MCF 10A (cell line): ENCODE measurements at regions not wholly inside any gene's neighbourhood (a gene's known extent, or its start where the extent isn't known, plus 50 kb on each side); places are given as distances from the start of the nearest gene placed in this dataset.
"Not testable (repeated sequence)": the region's sequence is repeated elsewhere in the genome, so short reads cannot be mapped to it uniquely, and the experiment has no call there.

Experiments
- BruUV-seq: library from RNA; stranded (reverse); fragments of 400-500 nt; replicated peaks from 2 replicates; lab custom pipeline; 2021; lab: Mats Ljungman, UMichigan
- CTCF ChIA-PET: fragments of 300-600 bp; sonication (Branson Sonifier 250); formaldehyde crosslinking; extraction: SDS; loops from one replicate; lab custom pipeline; 2021; ENCODE audit warnings: antibody characterized with exemption, inconsistent platforms; lab: Yijun Ruan, JAX
- POLR2A ChIA-PET: fragments of 300-600, 350-650 bp; sonication (Branson Sonifier 250); formaldehyde crosslinking; extraction: SDS; loops from one replicate; lab custom pipeline; 2020; ENCODE audit warnings: antibody characterized with exemption, inconsistent platforms; lab: Yijun Ruan, JAX
- DNase-seq: peaks from one replicate; pipeline ENCODE4 v3.0.0-alpha.2; 2018; ENCODE audit not compliant: unreplicated experiment
- H3K27ac Mint-ChIP-seq: one replicate; pipeline ENCODE4 v1.8.0; 2022; ENCODE audit warnings: mild to moderate bottlenecking, low read depth, mixed read lengths; ENCODE audit not compliant: unreplicated experiment
- H3K27me3 Mint-ChIP-seq: one replicate; pipeline ENCODE4 v1.8.0; 2022; ENCODE audit warnings: mixed read lengths; ENCODE audit not compliant: insufficient read depth, unreplicated experiment
- H3K36me3 Mint-ChIP-seq: one replicate; pipeline ENCODE4 v1.8.0; 2022; ENCODE audit warnings: mild to moderate bottlenecking, moderate library complexity, mixed read lengths; ENCODE audit not compliant: insufficient read depth, unreplicated experiment
- H3K4me1 Mint-ChIP-seq: one replicate; pipeline ENCODE4 v1.8.0; 2022; ENCODE audit warnings: mixed read lengths; ENCODE audit not compliant: insufficient read depth, unreplicated experiment
- H3K4me3 Mint-ChIP-seq: one replicate; pipeline ENCODE4 v1.8.0; 2022; ENCODE audit warnings: mild to moderate bottlenecking, moderate library complexity, mixed read lengths; ENCODE audit not compliant: unreplicated experiment
- H3K9me3 Mint-ChIP-seq: one replicate; pipeline ENCODE4 v1.8.0; 2022; ENCODE audit warnings: mixed read lengths; ENCODE audit not compliant: unreplicated experiment
- intact Hi-C: fragments of 100-400 bp; cut with micrococcal nuclease; formaldehyde crosslinking; loops from 2 replicates; pipeline ENCODE4 v1.14.1; 2022
- TF ChIP-seq, protein P1 (sequence below): fragments of 200-600 bp; IDR thresholded peaks from one replicate; pipeline ENCODE4 v1.8.0; 2022; ENCODE audit warnings: antibody characterized with exemption, mild to moderate bottlenecking; ENCODE audit not compliant: unreplicated experiment

DNA sequence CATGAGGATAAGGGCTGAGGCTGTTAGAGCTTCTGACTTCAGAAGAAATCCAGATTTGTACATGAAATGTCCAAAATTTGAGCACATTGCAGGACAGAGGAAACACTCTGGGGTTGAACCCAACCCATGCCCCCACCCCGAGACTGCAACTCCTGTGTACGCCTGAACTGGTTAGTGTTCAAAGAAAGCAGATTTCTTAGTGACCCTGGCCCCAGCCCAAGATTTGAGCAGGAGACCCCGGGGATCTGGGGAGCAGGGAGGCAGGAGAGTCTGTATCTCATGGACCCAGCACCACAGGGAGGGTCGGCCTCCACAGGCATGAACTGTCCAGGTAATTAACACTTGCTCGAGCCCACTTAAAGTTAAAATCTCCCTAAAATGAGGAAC, 69.3 kb upstream of the WNT7B start:
- H3K4me1 Mint-ChIP-seq: peaks cover 15% of the 10 kb centered on the region
- H3K4me3 Mint-ChIP-seq: no peak overlapping the region
- TSS peak; percentile 9 for BruUV-seq
- no peaks in the 10 kb centered on the region for H3K36me3 Mint-ChIP-seq
- CTCF ChIA-PET: interaction anchor here (1.1 to 1.2 kb wide), 2 partner anchors 10 to 34 kb away, joined by 3 to 6 read pairs; no protein-coding TSS in a partner anchor
- H3K27ac Mint-ChIP-seq: peak overlapping the region; percentile 35
- intact Hi-C loops: no loop called here
- DNase-seq: no peak
- TF ChIP-seq, protein P1, sequence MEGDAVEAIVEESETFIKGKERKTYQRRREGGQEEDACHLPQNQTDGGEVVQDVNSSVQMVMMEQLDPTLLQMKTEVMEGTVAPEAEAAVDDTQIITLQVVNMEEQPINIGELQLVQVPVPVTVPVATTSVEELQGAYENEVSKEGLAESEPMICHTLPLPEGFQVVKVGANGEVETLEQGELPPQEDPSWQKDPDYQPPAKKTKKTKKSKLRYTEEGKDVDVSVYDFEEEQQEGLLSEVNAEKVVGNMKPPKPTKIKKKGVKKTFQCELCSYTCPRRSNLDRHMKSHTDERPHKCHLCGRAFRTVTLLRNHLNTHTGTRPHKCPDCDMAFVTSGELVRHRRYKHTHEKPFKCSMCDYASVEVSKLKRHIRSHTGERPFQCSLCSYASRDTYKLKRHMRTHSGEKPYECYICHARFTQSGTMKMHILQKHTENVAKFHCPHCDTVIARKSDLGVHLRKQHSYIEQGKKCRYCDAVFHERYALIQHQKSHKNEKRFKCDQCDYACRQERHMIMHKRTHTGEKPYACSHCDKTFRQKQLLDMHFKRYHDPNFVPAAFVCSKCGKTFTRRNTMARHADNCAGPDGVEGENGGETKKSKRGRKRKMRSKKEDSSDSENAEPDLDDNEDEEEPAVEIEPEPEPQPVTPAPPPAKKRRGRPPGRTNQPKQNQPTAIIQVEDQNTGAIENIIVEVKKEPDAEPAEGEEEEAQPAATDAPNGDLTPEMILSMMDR: no peak
- H3K9me3 Mint-ChIP-seq: no peaks in the 10 kb centered on the region
- POLR2A ChIA-PET: interaction anchor here (1.0 to 7.4 kb wide), 4 partner anchors 10 to 39 kb away, joined by 3 to 160 read pairs (median 71); no protein-coding TSS in a partner anchor
- H3K27me3 Mint-ChIP-seq: no peaks in the 10 kb centered on the region

DNA sequence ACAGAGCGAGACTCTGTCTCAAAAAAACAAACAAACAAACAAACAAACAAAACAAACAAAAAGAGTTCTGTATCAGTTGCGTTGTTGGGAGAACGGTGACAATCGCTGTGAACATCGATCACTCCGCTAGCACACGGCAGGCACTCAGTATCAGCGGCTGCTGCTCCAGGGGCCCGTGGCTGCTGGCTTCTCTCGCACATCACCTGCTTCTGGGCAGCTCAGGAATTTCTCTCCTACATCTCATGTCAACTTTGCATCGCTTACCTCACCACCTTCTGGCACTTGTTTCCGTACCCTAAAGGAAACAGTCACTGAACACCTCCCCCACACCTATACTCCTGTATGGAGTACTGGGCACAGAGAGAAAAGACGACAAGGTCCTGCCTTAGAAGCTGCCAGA, 70.3 kb upstream of the WNT7B start:
- intact Hi-C loops: no loop called here
- TF ChIP-seq, protein P1: no peak
- no peak for DNase-seq
- Mint-ChIP-seq H3K27ac (no peak overlapping the region), H3K36me3 (no peaks in the 10 kb centered on the region), H3K9me3 (no peaks in the 10 kb centered on the region), H3K4me1 (peaks cover 19% of the 10 kb centered on the region), H3K27me3 (no peaks in the 10 kb centered on the region), H3K4me3 (no peak overlapping the region)
- BruUV-seq: no TSS peak
- ChIA-PET POLR2A (interaction anchor here (0.8 to 7.4 kb wide), 4 partner anchors 9 to 34 kb away, joined by 3 to 160 read pairs (median 5); no protein-coding TSS in a partner anchor), CTCF (interaction anchor here (1.0 to 1.7 kb wide), 3 partner anchors 10 to 40 kb away, joined by 3 to 7 read pairs (median 3); no protein-coding TSS in a partner anchor)

DNA sequence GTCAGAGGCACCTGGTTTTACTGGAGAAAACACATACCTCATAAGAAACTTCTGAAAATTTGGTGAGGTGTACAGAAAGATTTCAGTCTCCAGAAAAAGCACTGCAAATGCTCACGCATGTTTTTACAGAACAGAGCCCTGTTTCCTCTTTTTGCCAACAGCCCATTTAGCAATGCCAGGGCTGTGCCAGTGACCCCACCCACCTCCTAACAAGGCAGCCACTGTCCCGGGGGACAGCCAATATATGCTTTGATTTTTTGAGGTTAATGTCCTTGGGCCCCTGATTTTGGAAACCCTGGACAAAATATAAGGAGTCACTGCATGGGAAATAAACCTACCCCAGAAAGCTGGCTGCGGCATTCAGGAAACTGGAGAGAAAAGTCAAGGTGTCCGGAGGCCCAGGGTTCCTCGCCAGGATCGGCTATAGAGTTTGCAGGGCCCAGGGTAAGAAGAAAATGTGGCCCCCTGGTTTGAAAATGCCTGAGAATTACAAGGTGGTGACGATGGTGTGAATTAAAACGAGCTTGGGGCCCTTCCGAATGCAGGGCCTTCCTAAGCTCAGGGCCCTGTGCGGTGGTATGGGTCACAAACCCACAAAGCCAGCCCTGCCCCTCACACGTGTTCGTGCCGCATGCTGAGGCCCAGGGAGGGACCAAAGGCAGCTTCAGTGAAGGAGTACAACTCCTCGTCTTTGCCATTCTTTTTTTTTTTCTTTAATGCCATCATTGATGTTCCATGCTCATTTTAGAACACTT, 71.1 kb upstream of the WNT7B start:
- no peak overlapping the region for H3K4me3 Mint-ChIP-seq
- intact Hi-C loops: no loop called here
- H3K27me3 Mint-ChIP-seq: no peaks in the 10 kb centered on the region
- BruUV-seq: no TSS peak
- peaks cover 19% of the 10 kb centered on the region for H3K4me1 Mint-ChIP-seq
- no peaks in the 10 kb centered on the region for H3K36me3 Mint-ChIP-seq
- no peak overlapping the region for H3K27ac Mint-ChIP-seq
- DNase-seq: no peak
- ChIA-PET CTCF (interaction anchor here (1.0 to 1.7 kb wide), 2 partner anchors 11 to 41 kb away, joined by 3 to 7 read pairs; no protein-coding TSS in a partner anchor), POLR2A (interaction anchor here (0.6 to 1.4 kb wide), 4 partner anchors 16 to 44 kb away, joined by 3 to 6 read pairs (median 3); no protein-coding TSS in a partner anchor)
- H3K9me3 Mint-ChIP-seq: no peaks in the 10 kb centered on the region
- TF ChIP-seq, protein P1: no peak

DNA sequence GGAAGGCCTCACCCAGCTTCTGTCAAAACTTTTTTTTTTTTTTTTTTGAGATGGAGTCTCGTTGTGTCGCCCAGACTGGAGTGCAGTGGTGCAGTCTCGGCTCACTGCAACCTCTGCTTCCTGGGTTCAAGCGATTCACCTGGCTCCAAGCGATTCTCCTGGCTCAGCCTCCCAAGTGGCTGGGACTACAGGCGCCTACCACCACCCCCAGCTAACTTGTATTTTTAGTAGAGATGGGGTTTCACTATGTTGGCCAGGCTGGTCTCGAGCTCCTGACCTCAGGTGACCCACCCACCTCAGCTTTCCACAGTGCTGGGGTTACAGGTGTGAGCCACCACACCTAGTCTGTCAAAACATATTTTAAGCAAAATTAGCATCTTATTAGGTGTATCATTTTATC, 71.7 kb upstream of the WNT7B start:
- H3K27ac Mint-ChIP-seq, BruUV-seq, H3K27me3 Mint-ChIP-seq, DNase-seq, intact Hi-C loops, H3K36me3 Mint-ChIP-seq, H3K9me3 Mint-ChIP-seq, H3K4me3 Mint-ChIP-seq: not testable (repeated sequence)
- POLR2A ChIA-PET: interaction anchor here (0.6 to 0.7 kb wide), 2 partner anchors 16 to 43 kb away, joined by 3 read pairs; no protein-coding TSS in a partner anchor
- peaks cover 16% of the 10 kb centered on the region for H3K4me1 Mint-ChIP-seq
- CTCF ChIA-PET: interaction anchor here (1.7 kb wide), 1 partner anchor 41 kb away, joined by 7 read pairs; no protein-coding TSS in a partner anchor
